GM12874 (cell line): ENCODE measurements at regions not wholly inside any gene's neighbourhood (a gene's known extent, or its start where the extent isn't known, plus 50 kb on each side); places are given as distances from the start of the nearest gene placed in this dataset.

ENCODE experiments used
- TF ChIP-seq, protein P1 (sequence below): IDR thresholded peaks from 2 replicates; pipeline ENCODE4 v1.5.1; 2011; ENCODE audit warnings: low read depth, mild to moderate bottlenecking, control low read depth, low read length, moderate library complexity; ENCODE audit not compliant: insufficient read depth

DNA sequence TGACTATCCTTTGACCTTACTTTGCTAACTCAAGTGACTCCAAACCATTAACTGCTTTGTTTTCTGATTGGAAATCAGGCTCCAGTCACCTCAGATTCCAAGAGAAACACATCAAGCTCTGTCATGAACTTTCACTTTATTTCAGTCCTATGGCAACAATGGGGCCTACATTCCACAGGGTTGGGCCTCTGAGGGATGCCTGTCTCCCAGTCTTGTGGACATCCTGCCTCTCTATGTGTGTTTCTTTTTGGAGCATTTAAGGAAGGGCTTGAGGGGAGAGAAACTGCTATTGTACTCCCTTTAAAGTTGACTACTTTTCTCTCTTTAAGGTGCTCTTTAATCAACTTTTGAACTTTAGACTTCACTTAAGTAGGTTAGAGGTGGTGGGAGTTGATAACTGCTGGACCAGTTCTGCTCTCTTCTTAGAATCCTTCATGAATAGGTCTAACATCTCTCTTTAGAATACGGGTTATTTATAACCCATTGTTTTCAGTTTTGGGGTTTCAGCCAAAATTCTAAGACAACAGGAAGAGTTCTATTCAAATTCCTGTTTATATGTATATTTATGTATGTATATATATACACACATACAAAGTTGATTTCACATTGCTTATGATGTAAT, 274.3 kb upstream of the NR3C2 start:
- TF ChIP-seq, protein P1, sequence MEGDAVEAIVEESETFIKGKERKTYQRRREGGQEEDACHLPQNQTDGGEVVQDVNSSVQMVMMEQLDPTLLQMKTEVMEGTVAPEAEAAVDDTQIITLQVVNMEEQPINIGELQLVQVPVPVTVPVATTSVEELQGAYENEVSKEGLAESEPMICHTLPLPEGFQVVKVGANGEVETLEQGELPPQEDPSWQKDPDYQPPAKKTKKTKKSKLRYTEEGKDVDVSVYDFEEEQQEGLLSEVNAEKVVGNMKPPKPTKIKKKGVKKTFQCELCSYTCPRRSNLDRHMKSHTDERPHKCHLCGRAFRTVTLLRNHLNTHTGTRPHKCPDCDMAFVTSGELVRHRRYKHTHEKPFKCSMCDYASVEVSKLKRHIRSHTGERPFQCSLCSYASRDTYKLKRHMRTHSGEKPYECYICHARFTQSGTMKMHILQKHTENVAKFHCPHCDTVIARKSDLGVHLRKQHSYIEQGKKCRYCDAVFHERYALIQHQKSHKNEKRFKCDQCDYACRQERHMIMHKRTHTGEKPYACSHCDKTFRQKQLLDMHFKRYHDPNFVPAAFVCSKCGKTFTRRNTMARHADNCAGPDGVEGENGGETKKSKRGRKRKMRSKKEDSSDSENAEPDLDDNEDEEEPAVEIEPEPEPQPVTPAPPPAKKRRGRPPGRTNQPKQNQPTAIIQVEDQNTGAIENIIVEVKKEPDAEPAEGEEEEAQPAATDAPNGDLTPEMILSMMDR, result no peak

DNA sequence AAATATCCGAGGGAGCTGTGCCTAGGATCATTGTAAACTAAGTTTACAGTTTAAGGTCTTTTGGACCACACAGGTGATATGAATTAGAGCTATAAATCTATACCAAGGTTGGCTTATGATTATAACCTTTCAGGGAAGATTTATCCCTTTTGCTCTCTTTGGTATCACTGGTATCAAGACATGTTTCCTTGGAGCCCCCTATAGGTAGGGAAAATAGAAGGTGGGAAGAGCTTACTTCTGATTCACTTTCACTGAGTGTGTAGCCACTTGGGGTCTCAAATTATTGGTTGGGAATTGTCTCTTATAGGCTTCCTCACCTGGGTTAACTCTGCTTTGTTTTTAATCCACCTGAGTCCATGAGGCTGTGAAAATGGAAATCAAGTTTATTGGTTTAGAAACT, 262.1 kb upstream of the NR3C2 start:
- TF ChIP-seq, protein P1, result no peak

DNA sequence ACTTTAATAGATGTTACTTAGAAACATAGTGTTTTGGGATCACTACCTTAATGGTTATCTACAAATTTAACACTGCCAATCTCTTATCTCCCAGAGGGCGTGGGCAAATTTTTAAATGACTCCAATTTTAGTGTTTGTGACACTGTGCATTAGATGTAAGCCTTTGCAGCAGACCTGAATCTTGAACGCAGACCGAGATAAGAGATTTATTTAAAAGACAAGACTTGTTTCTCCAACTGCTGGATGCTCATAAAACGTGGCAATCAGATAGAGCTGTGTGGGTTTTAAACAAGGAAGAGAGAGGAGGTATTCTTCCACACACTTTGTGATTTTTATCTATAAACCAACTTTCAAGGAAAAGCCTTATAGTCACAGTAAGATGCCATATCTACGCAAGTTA, 252.5 kb upstream of the NR3C2 start:
- TF ChIP-seq, protein P1, result no peak

DNA sequence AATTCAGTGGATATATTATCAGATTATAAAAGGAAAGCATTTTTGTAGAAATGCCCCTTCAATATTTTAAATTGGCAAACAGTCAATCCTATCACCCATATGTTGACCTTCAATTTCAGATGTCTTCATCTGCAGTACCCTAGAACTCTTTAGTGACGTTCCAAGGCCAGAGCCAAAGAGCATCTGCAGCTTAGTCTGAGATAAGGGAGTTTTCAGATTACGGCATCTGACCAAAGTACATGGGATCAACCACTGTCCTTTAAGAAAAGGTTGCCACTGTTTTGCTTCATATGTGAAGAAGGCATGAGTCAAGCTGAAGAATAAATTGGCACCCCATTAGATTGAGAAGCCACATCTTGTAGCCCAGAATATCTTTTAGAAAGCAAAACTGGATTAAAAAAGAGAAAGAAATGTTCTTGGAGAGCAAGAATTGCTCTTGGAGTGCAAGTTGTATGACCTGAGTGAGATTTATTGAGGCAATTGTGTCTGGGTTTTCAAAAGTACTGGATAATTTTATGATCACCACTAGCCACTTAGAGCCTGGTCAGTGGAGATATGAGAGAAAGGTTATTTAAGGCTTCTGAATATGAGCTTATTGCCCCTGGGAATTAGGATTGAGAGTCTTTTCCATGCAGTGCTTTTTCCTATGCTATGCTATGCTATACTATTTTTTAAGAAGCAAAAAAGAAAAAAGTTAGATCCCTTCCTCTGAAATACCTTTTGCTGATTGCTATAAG, 251.9 kb upstream of the NR3C2 start:
- TF ChIP-seq, protein P1, result no peak

DNA sequence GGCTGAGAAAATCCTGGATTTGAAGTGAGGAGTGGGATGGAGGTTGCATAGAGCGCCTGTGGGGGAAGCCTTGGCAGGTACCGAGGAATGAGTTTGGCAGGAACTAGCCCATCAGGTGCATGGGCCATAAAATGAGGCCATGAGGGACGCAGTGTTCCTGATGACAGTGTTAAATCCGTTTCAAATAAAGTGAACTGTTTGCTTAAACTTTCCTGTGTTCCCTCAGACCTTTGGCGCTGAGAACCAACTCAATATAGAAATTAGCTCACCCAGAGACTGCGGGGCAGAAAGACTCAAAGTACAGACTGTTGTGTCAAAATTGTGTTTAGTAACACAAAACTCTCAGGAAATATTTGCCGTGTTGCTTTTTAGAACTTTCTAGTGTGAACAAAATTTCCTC, 250.0 kb upstream of the NR3C2 start:
- TF ChIP-seq, protein P1, result no peak

GRCh38 chr4:148686449-148686848, 244.2 kb upstream of the NR3C2 start:
- TF ChIP-seq, protein P1, result no peak

GRCh38 chr4:148684638-148685037, 242.4 kb upstream of the NR3C2 start:
- TF ChIP-seq, protein P1, result no peak
